GM23248 (cell line): ENCODE measurements at regions not wholly inside any gene's neighbourhood (a gene's known extent, or its start where the extent isn't known, plus 50 kb on each side); places are given as distances from the start of the nearest gene placed in this dataset.

Experiments used
- EZH2 ChIP-seq: fragments of 200-600 bp; sonication (generic); IDR thresholded peaks from 2 replicates; pipeline ENCODE4 v1.6.1; 2018; ENCODE audit warnings: antibody characterized with exemption, mild to moderate bottlenecking; ENCODE audit not compliant: insufficient read depth, poor library complexity, severe bottlenecking
- EZH2phosphoT487 ChIP-seq: fragments of 200-600 bp; sonication (generic); IDR thresholded peaks from 2 replicates; pipeline ENCODE4 v1.6.1; 2018; ENCODE audit warnings: antibody characterized with exemption, moderate library complexity, mild to moderate bottlenecking, low read depth; ENCODE audit not compliant: insufficient read depth

- no peak for TF ChIP-seq EZH2
- no peak for TF ChIP-seq EZH2phosphoT487
Measured at GRCh38 chr18:27599202-27599829, 414.2 kb upstream of the CHST9 start.
